ENCODE measurements at regions not wholly inside any gene's neighbourhood (a gene's known extent, or its start where the extent isn't known, plus 50 kb on each side); places are given as distances from the start of the nearest gene placed in this dataset.

DNA sequence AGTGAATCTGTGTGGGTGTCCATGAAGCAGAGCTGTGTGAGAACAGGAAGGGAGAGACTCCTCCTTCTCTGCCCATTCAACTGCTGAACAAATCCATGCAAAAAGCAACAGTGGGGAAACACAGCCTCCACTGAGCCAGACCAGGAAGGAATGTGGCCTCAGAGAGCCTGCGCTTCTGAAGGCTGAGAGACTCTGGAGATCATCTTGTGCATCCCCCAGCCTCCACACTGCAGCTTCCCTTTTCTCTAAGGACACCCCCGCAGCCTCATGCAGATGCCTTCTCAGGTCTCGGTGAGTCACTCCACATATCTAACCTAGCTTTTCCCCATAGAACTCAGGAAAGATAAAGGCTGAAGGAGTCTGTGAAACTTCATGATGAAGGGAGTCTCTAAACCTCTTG is 402.9 kb downstream of the TNS1 start:
- ChIA-PET POLR2A (ENCODE audit: unreplicated experiment) (interaction anchor here (0.6 kb wide), 1 partner anchor 1173 kb away, joined by 3 read pairs; no protein-coding TSS in a partner anchor), CTCF (no interaction called here)
- Histone ChIP-seq H3K4me2 (no peak overlapping the region), H3K4me1 (replicated peaks; ENCODE audit: insufficient read depth) (0 out of 2 replicates have a peak, but pooled peaks cover 4% of the 10 kb centered on the region), H3K9me3 (ENCODE audit: insufficient read depth, low read depth) (no peaks in the 10 kb centered on the region), H3K36me3 (ENCODE audit: low read depth) (no peaks in the 10 kb centered on the region), H4K20me1 (ENCODE audit: insufficient read depth) (no peaks in the 10 kb centered on the region), H3K79me2 (ENCODE audit: low read depth) (no peaks in the 10 kb centered on the region), H3K9me2 (ENCODE audit: insufficient read depth) (no peaks in the 10 kb centered on the region; the same call in none of the 2 replicates), H3K4me3 (no peak overlapping the region), H3F3A (ENCODE audit: insufficient read depth, low read depth) (no peaks in the 10 kb centered on the region), H2AFZ (no peak overlapping the region), H3K27me3 (ENCODE audit: insufficient read depth, low read depth) (peaks cover 37% of the 10 kb centered on the region), H3K27ac (no peak overlapping the region)
- intact Hi-C loops (cut with micrococcal nuclease; ENCODE audit: unreplicated experiment), result no loop called here
- no TSS peak for BruUV-seq (replicated peaks)
- no peak for DNase-seq
- TF ChIP-seq, protein P1, sequence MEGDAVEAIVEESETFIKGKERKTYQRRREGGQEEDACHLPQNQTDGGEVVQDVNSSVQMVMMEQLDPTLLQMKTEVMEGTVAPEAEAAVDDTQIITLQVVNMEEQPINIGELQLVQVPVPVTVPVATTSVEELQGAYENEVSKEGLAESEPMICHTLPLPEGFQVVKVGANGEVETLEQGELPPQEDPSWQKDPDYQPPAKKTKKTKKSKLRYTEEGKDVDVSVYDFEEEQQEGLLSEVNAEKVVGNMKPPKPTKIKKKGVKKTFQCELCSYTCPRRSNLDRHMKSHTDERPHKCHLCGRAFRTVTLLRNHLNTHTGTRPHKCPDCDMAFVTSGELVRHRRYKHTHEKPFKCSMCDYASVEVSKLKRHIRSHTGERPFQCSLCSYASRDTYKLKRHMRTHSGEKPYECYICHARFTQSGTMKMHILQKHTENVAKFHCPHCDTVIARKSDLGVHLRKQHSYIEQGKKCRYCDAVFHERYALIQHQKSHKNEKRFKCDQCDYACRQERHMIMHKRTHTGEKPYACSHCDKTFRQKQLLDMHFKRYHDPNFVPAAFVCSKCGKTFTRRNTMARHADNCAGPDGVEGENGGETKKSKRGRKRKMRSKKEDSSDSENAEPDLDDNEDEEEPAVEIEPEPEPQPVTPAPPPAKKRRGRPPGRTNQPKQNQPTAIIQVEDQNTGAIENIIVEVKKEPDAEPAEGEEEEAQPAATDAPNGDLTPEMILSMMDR (conservative IDR thresholded peaks at IDR 0.05), result no peak
- no peak for TF ChIP-seq EZH2 (IDR thresholded peaks at IDR 0.05; ENCODE audit: low read depth)

DNA sequence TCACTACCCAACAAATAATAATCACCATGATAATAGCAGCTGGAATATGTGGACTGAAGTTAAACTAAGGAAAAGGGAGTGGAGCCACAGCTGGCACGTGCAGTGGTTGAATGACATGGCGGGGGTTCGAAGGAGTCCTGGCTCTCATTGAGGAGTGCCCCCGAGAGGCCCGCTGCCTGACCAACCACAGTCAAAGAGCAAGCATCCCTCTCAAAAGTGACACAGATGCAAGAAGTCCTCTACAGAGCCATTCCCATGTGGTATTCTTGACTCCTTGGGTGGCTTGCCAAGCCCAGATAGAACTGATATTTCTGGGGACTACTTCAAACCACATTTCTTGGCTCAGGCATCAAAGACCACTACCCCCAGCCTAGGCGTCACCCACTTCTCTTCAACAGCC is 405.1 kb downstream of the TNS1 start:
- Histone ChIP-seq H3K79me2 (ENCODE audit: low read depth) (no peaks in the 10 kb centered on the region), H3K9me2 (ENCODE audit: insufficient read depth) (no peaks in the 10 kb centered on the region; the same call in none of the 2 replicates), H3K4me3 (no peak overlapping the region), H3F3A (ENCODE audit: insufficient read depth, low read depth) (no peaks in the 10 kb centered on the region), H3K4me2 (no peak overlapping the region), H3K27ac (no peak overlapping the region), H4K20me1 (ENCODE audit: insufficient read depth) (no peaks in the 10 kb centered on the region), H3K4me1 (replicated peaks; ENCODE audit: insufficient read depth) (no peaks in the 10 kb centered on the region), H3K36me3 (ENCODE audit: low read depth) (no peaks in the 10 kb centered on the region), H3K9me3 (ENCODE audit: insufficient read depth, low read depth) (no peaks in the 10 kb centered on the region), H3K27me3 (ENCODE audit: insufficient read depth, low read depth) (peaks cover 37% of the 10 kb centered on the region), H2AFZ (no peak overlapping the region)
- ChIA-PET POLR2A (ENCODE audit: unreplicated experiment) (no interaction called here), CTCF (no interaction called here)
- no peak for DNase-seq
- BruUV-seq (replicated peaks), result no TSS peak
- intact Hi-C loops (cut with micrococcal nuclease; ENCODE audit: unreplicated experiment), result no loop called here
- TF ChIP-seq EZH2 (IDR thresholded peaks at IDR 0.05; ENCODE audit: low read depth), result no peak
- TF ChIP-seq, protein P1 (conservative IDR thresholded peaks at IDR 0.05), result no peak

DNA sequence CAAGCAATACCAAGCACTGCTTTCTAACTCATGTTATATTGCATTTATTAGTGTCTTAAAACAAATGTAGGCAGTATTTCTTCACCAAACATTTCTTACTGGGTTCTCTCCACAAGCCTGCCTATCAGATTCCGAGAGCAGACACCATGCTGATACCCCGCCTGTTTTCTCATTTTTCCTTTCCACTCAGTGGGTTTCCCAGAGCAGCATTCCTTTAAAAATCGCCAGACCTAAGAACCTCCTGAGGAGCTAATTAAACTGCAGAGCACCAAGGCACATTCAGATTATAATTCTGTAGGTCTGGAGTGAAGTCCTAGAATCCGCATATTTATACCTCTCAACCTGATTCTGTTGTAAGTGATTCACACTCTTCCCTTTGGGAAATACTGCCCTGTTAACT is 405.6 kb downstream of the TNS1 start:
- no peaks in the 10 kb centered on the region for H3K4me1 ChIP-seq (replicated peaks; ENCODE audit: insufficient read depth)
- peaks cover 37% of the 10 kb centered on the region for H3K27me3 ChIP-seq (ENCODE audit: insufficient read depth, low read depth)
- intact Hi-C loops (cut with micrococcal nuclease; ENCODE audit: unreplicated experiment), result no loop called here
- no peak for DNase-seq
- H2AFZ ChIP-seq, result no peak overlapping the region
- TF ChIP-seq EZH2 (IDR thresholded peaks at IDR 0.05; ENCODE audit: low read depth), result no peak
- TF ChIP-seq, protein P1 (conservative IDR thresholded peaks at IDR 0.05), result no peak
- ChIA-PET CTCF (no interaction called here), POLR2A (ENCODE audit: unreplicated experiment) (no interaction called here)
- no peaks in the 10 kb centered on the region for H3K36me3 ChIP-seq (ENCODE audit: low read depth)
- no peaks in the 10 kb centered on the region for H3K79me2 ChIP-seq (ENCODE audit: low read depth)
- no peaks in the 10 kb centered on the region for H3K9me3 ChIP-seq (ENCODE audit: insufficient read depth, low read depth)
- no peak overlapping the region for H3K27ac ChIP-seq
- no peaks in the 10 kb centered on the region; the same call in none of the 2 replicates for H3K9me2 ChIP-seq (ENCODE audit: insufficient read depth)
- no peak overlapping the region for H3K4me3 ChIP-seq
- H4K20me1 ChIP-seq (ENCODE audit: insufficient read depth), result no peaks in the 10 kb centered on the region
- no peak overlapping the region for H3K4me2 ChIP-seq
- BruUV-seq (replicated peaks), result no TSS peak
- no peaks in the 10 kb centered on the region for H3F3A ChIP-seq (ENCODE audit: insufficient read depth, low read depth)

Data from PC-9 (cell line).